Breast epithelium (tissue), 3 donors: ENCODE measurements at regions not wholly inside any gene's neighbourhood (a gene's known extent, or its start where the extent isn't known, plus 50 kb on each side); places are given as distances from the start of the nearest gene placed in this dataset.

Experiments
- POLR2A ChIP-seq: fragments of 450-650 bp; IDR thresholded peaks from one replicate; pipeline ENCODE4 v1.6.1; 2016; ENCODE audit warnings: antibody characterized with exemption, mild to moderate bottlenecking, moderate library complexity
- TF ChIP-seq, protein P1 (sequence below), 3 donors: fragments of 450-650 bp; IDR thresholded peaks; one replicate each; pipeline ENCODE4 v1.5.1; 2016 to 2017; ENCODE audit warnings: antibody characterized with exemption in 3 of 3, mild to moderate bottlenecking in 3 of 3, moderate library complexity in 3 of 3

DNA sequence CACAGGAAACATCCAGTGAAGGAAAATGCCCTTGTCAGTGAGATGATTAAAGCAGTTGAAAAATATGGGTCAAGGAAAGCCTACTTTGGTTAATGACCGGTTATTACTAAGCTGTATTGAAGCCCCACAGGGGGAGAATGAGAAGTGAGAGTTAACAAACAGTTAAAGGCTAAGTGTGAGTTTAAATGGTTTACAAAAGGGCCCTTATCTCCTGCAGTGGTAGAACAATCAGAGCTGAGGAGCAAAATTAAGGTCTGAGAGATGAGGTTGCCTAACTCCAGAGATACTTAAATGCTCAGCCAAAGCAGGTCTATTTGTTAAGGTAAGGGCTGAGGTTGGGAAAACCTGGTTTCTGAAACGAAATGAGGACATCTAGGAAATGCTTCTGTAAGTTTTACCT lies 75.1 kb upstream of the FER start:
- TF ChIP-seq, protein P1, sequence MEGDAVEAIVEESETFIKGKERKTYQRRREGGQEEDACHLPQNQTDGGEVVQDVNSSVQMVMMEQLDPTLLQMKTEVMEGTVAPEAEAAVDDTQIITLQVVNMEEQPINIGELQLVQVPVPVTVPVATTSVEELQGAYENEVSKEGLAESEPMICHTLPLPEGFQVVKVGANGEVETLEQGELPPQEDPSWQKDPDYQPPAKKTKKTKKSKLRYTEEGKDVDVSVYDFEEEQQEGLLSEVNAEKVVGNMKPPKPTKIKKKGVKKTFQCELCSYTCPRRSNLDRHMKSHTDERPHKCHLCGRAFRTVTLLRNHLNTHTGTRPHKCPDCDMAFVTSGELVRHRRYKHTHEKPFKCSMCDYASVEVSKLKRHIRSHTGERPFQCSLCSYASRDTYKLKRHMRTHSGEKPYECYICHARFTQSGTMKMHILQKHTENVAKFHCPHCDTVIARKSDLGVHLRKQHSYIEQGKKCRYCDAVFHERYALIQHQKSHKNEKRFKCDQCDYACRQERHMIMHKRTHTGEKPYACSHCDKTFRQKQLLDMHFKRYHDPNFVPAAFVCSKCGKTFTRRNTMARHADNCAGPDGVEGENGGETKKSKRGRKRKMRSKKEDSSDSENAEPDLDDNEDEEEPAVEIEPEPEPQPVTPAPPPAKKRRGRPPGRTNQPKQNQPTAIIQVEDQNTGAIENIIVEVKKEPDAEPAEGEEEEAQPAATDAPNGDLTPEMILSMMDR (IDR thresholded peaks at IDR 0.05): no peak
- TF ChIP-seq POLR2A: no peak
